ENCODE measurements at regions not wholly inside any gene's neighbourhood (a gene's known extent, or its start where the extent isn't known, plus 50 kb on each side); places are given as distances from the start of the nearest gene placed in this dataset.

DNA sequence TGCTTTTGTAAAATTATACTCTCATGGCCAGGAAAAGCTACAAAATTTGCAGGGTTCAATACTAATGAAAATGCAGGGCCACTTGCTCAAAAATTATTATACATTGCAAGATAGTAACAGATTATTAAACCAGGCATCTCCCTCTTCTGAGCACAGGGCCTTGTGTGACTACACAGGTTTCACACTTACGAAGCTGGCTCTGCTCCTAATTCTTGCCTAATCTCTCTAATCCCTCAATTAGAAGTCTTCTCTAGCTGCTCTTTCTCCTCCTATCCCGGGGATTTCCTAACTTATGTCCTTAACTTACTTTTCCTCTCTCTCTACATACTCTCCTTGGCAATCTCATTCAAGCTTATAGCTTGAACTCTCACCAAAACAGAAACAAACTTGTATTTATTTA is 168.3 kb downstream of the AREG start:
- no peak for DNase-seq (ENCODE audit: low read depth)

DNA sequence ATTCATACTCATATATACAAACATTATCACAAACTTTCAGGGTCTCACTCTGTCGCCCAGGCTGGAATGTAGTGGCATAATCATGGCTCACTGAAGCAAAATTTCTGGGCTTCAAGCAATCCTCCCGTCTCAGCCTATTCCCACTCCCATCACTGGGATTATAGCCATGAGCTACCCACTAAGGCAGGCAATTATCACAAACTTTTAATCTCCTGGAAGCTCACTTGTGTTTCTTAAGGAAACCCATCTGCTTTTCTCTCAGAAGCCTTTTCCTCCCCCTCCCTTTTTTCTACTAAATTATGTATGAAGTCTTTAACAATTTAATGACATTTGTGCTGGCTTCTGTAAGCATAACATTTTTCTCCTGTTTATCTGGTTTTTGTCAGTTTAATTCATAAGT is 170.5 kb downstream of the AREG start:
- no peak for DNase-seq (ENCODE audit: low read depth)

GRCh38 chr4:74618166-74618565 is 173.2 kb downstream of the AREG start:
- no peak for DNase-seq (ENCODE audit: low read depth)

- peak; percentile 13 for DNase-seq (ENCODE audit: low read depth)
Observed at GRCh38 chr4:74618659-74619058, 173.7 kb downstream of the AREG start.

- peak; percentile 15 for DNase-seq (ENCODE audit: low read depth)
Observed at GRCh38 chr4:74619931-74620702, 174.2 kb downstream of the BTC start.

- DNase-seq (ENCODE audit: low read depth): no peak
Observed at GRCh38 chr4:74621616-74622015, 172.7 kb downstream of the BTC start.

- peak; percentile 47 for DNase-seq (ENCODE audit: low read depth)
Observed at GRCh38 chr4:74623041-74623440, 171.3 kb downstream of the BTC start.

- DNase-seq (ENCODE audit: low read depth): peak; percentile 26
Observed at GRCh38 chr4:74624351-74625151, 169.8 kb downstream of the BTC start.

- no peak for DNase-seq (ENCODE audit: low read depth)
Observed at GRCh38 chr4:74625981-74626380, 168.3 kb downstream of the BTC start.

GRCh38 chr4:74627093-74627492 is 167.2 kb downstream of the BTC start:
- DNase-seq (ENCODE audit: low read depth): no peak

DNA sequence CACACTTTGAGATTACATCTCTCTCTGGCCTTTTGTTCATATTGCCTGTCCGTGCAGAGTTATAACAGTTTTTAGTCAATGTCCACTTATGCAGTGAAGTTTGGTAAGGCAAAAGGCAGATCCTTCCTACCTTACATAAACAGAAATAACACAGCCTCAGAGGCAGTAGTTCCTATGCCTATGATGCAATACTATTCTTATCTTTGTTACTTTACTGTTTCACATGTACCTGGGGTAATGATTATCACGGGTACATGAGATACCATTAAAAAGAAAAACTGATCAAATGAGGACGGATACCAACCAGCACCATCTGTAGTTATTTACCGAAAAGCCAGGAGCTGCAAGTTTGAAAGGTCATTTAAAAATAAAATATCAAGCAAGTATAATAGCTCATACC is 166.8 kb downstream of the BTC start:
- DNase-seq (ENCODE audit: low read depth): no peak

GRCh38 chr4:74628852-74629620 is 165.3 kb downstream of the BTC start:
- no peak for DNase-seq (ENCODE audit: low read depth)

GRCh38 chr4:74630551-74630950 is 163.8 kb downstream of the BTC start:
- no peak for DNase-seq (ENCODE audit: low read depth)

- DNase-seq (ENCODE audit: low read depth): peak; percentile 45
Observed at GRCh38 chr4:74631338-74631737, 163.0 kb downstream of the BTC start.

DNA sequence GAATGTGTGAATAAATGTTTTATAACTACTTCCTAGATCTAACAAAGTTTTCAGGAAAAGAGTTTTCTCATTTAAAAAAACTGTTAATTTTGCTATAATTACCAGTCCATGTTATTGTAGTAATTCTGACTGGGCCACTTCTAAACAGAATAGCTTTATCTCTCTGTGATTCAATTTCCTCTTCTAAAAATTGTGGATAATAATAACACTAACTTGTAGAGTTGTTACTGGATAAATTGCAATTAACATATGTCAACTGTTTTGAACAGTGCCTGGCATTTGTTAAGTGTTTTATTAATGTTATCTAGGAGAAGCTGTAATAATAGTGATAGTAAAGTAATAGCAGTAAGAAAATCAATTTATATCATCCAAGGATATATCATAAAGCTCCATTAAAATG is 162.3 kb downstream of the BTC start:
- no peak for DNase-seq (ENCODE audit: low read depth)

DNA sequence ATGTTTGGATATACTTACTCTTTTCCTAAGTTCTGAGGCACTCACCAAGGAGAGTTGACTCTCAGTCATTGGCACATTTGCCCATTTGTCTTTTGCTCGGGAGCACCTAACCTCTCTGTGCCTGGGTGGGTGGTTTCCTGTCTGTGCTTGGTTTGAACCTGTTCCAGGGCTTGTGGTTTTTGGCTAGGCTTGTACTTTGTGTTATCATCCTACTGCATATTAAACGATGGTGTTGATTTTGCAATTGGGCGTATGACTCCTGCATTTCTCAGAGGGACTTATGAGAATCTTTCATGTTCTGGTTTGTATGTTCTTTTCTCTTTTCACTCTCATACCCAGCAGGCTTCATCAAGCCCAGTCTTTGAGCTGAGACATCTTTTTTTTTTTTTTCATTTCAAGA is 161.7 kb downstream of the BTC start:
- peak; percentile 82 for DNase-seq (ENCODE audit: low read depth)

- no peak for DNase-seq (ENCODE audit: low read depth)
Observed at GRCh38 chr4:74635074-74635473, 159.2 kb downstream of the BTC start.

- DNase-seq (ENCODE audit: low read depth): no peak
Observed at GRCh38 chr4:74635490-74636123, 158.7 kb downstream of the BTC start.

GRCh38 chr4:74638001-74638400 is 156.3 kb downstream of the BTC start:
- no peak for DNase-seq (ENCODE audit: low read depth)

GRCh38 chr4:74638689-74639088 is 155.6 kb downstream of the BTC start:
- DNase-seq (ENCODE audit: low read depth): no peak

GRCh38 chr4:74640111-74640903 is 154.0 kb downstream of the BTC start:
- DNase-seq (ENCODE audit: low read depth): peak; percentile 69

Measured in myocyte (in vitro differentiated cells).